ENCODE measurements at regions not wholly inside any gene's neighbourhood (a gene's known extent, or its start where the extent isn't known, plus 50 kb on each side); places are given as distances from the start of the nearest gene placed in this dataset.

- Histone ChIP-seq H3K79me2 (ENCODE audit: control insufficient read depth in 1 of 2, insufficient read depth in 2 of 2, low read length in 2 of 2) (no peaks in the 10 kb centered on the region), H3K4me1 (replicated peaks in 1 of 4; ENCODE audit: control insufficient read depth in 3 of 4, insufficient read depth in 4 of 4, low read length in 3 of 4) (no peaks in the 10 kb centered on the region), H3K23me2 (ENCODE audit: low read depth, low read length) (no peaks in the 10 kb centered on the region; the same call in 1 of the 2 replicates), H2BK15ac (ENCODE audit: low read length) (no peak overlapping the region), H3K27ac (ENCODE audit: low read depth, low read length) (no peak overlapping the region), H2AFZ (ENCODE audit: low read length) (no peak overlapping the region), H3K9ac (replicated peaks in 1 of 4; ENCODE audit: extremely low read depth in 1 of 4, low read depth in 3 of 4, low read length in 3 of 4) (no peak overlapping the region), H3K4ac (replicated peaks; ENCODE audit: insufficient read length, low read depth, low read length) (no peak overlapping the region), H3K18ac (ENCODE audit: extremely low read depth, low read length) (no peak overlapping the region), H3K27me3 (replicated peaks in 1 of 4; ENCODE audit: control insufficient read depth in 3 of 4, extremely low read depth in 1 of 4, insufficient read depth in 3 of 4, low read length in 3 of 4) (no peaks in the 10 kb centered on the region), H4K20me1 (replicated peaks in 1 of 2; ENCODE audit: control insufficient read depth in 1 of 2, insufficient read depth in 2 of 2, low read length in 2 of 2) (no peaks in the 10 kb centered on the region), H4K8ac (ENCODE audit: extremely low read depth, insufficient read depth, low read length) (no peak overlapping the region), H3K23ac (ENCODE audit: insufficient read length) (no peak overlapping the region), H3K36me3 (ENCODE audit: control insufficient read depth in 2 of 4, insufficient read depth in 4 of 4, low read length in 3 of 4) (no peaks in the 10 kb centered on the region), H3K4me3 (ENCODE audit: extremely low read depth in 1 of 4, insufficient read depth in 2 of 4, low read depth in 3 of 4, low read length in 4 of 4) (no peak overlapping the region), H2BK5ac (ENCODE audit: low read depth, low read length) (no peak overlapping the region), H2BK20ac (ENCODE audit: low read length) (no peak overlapping the region), H3K9me3 (ENCODE audit: insufficient read depth in 2 of 2, low read depth in 1 of 2, low read length in 1 of 2) (peaks cover 0 to 8% of the 10 kb centered on the region in 2 experiments; a peak in 3 of 4 replicates), H2BK12ac (ENCODE audit: low read depth, low read length) (no peak overlapping the region), H4K5ac (ENCODE audit: insufficient read length, low read depth, low read length) (no peak overlapping the region), H3K56ac (replicated peaks; ENCODE audit: insufficient read length, low read depth, low read length) (no peak overlapping the region), H4K91ac (replicated peaks; ENCODE audit: insufficient read length, low read length) (no peak overlapping the region), H2AK5ac (ENCODE audit: low read depth, low read length) (no peak overlapping the region), H3K14ac (ENCODE audit: insufficient read length) (no peak overlapping the region), H2BK120ac (replicated peaks; ENCODE audit: low read depth, low read length) (no peak overlapping the region), H3K4me2 (ENCODE audit: insufficient read depth in 1 of 2, low read depth in 2 of 2, low read length in 2 of 2) (no peak overlapping the region), H3K79me1 (ENCODE audit: low read depth, low read length) (no peaks in the 10 kb centered on the region)
- FAIRE-seq (no peak), DNase-seq (ENCODE audit: low read depth in 1 of 2, low spot score in 2 of 2) (no peak)
- CTCF ChIA-PET (ENCODE audit: partially characterized antibody) = no interaction called here
- 96% methylated on average over 1 of the region's 1 CpG; no CpG with 5 or more reads in 1 of the 2 experiments for WGBS, 2 experiments (ENCODE audit: extremely low coverage in 1 of 2, insufficient coverage in 1 of 2, insufficient read length in 1 of 2, insufficient replicate concordance in 2 of 2, low coverage in 1 of 2, low lambda C conversion rate in 2 of 2, missing lambda C conversion rate in 1 of 2)
- POLR2A ChIA-PET (ENCODE audit: partially characterized antibody) = no interaction called here
- no peak for TF ChIP-seq SUZ12 (IDR thresholded peaks at IDR 0.05; ENCODE audit: low read length)
- no peak for TF ChIP-seq SIN3A (conservative IDR thresholded peaks at IDR 0.05 in 1 of 2, IDR thresholded peaks at IDR 0.05 in 1 of 2; ENCODE audit: low read depth in 1 of 2, low read length in 2 of 2)
- no peak for TF ChIP-seq SP1 (IDR thresholded peaks at IDR 0.05; ENCODE audit: low read depth, low read length)
- no peak for TF ChIP-seq RXRA (IDR thresholded peaks at IDR 0.05; ENCODE audit: insufficient read depth, low read depth, low read length)
- TF ChIP-seq KDM5A (IDR thresholded peaks at IDR 0.05; ENCODE audit: low read length) = no peak
- TF ChIP-seq SIX5 (IDR thresholded peaks at IDR 0.05; ENCODE audit: low read depth, low read length) = no peak
- TF ChIP-seq FOSL1 (IDR thresholded peaks at IDR 0.05; ENCODE audit: insufficient read depth, low read depth, low read length) = no peak
- no peak for TF ChIP-seq SP2 (IDR thresholded peaks at IDR 0.05; ENCODE audit: low read length)
- no peak for TF ChIP-seq CTCF (IDR thresholded peaks at IDR 0.05; ENCODE audit: control extremely low read depth in 1 of 3, insufficient read depth in 1 of 3, low read depth in 1 of 3, low read length in 3 of 3)
- no peak for TF ChIP-seq HDAC2 (IDR thresholded peaks at IDR 0.05; ENCODE audit: borderline replicate concordance in 1 of 2, low read depth in 2 of 2, low read length in 2 of 2)
- TF ChIP-seq BCL11A (IDR thresholded peaks at IDR 0.05; ENCODE audit: low read depth in 2 of 2, low read length in 2 of 2) = no peak
- TF ChIP-seq SRF (IDR thresholded peaks at IDR 0.05; ENCODE audit: low read depth, low read length) = no peak
Measured at GRCh38 chr4:30094887-30095286, 625.3 kb upstream of the PCDH7 start.
